ENCODE measurements at regions not wholly inside any gene's neighbourhood (a gene's known extent, or its start where the extent isn't known, plus 50 kb on each side); places are given as distances from the start of the nearest gene placed in this dataset.

- WGBS (ENCODE audit: extremely low coverage, insufficient read length, low lambda C conversion rate) = no CpG with 5 or more reads among the region's 1 CpG
Measured at GRCh38 chr7:106735637-106736036, 74.7 kb upstream of the CCDC71L start.

More at GRCh38 chr7:106735637-106736036, 74.7 kb upstream of the CCDC71L start:
- Mint-ChIP-seq H3K4me1 (peaks cover 12 to 14% of the 10 kb centered on the region in 2 experiments), H3K9me3 (peaks cover 6 to 10% of the 10 kb centered on the region in 2 experiments; a peak in 4 of 5 replicates), H3K36me3 (ENCODE audit: insufficient read depth in 1 of 3, low read depth in 3 of 3) (peaks cover 0 to 8% (median 3%) of the 10 kb centered on the region in 3 experiments; a peak in 2 of 7 replicates), H3K27me3 (ENCODE audit: low read depth) (no peaks in the 10 kb centered on the region; the same call in 1 of the 2 replicates), H3K27ac (no peak overlapping the region), H3K4me3 (no peak overlapping the region)
- Histone ChIP-seq H3K4ac (ENCODE audit: low read depth, low read length) (no peak overlapping the region), H3K23ac (ENCODE audit: insufficient read length, low read depth, low read length) (no peak overlapping the region), H3K4me2 (ENCODE audit: insufficient read depth, insufficient read length, low read length) (no peak overlapping the region), H3K27me3 (ENCODE audit: insufficient read depth, low read length) (no peaks in the 10 kb centered on the region), H3K18ac (ENCODE audit: insufficient read length, low read depth, low read length) (no peak overlapping the region), H2BK20ac (ENCODE audit: low read depth, low read length, poor library complexity, severe bottlenecking) (no peak overlapping the region), H3K4me1 (ENCODE audit: insufficient read depth, low read length) (peaks cover 3% of the 10 kb centered on the region; the same call in 1 of the 2 replicates), H2BK120ac (ENCODE audit: low read depth, low read length, poor library complexity, severe bottlenecking) (no peak overlapping the region), H3K56ac (ENCODE audit: insufficient read length, low read depth, low read length) (no peak overlapping the region), H2BK12ac (ENCODE audit: insufficient read length, low read depth, low read length) (no peak overlapping the region), H3K79me1 (ENCODE audit: insufficient read depth, low read depth, low read length, poor library complexity, severe bottlenecking) (no peaks in the 10 kb centered on the region), H3T11ph (ENCODE audit: low read length) (no peak overlapping the region), H4K8ac (replicated peaks; ENCODE audit: insufficient read length, low read depth, low read length) (no peak overlapping the region), H3K9me3 (ENCODE audit: control insufficient read depth, low read depth, low read length) (no peaks in the 10 kb centered on the region), H3K9ac (ENCODE audit: extremely low read depth, insufficient read length, low read length) (no peak overlapping the region), H3K23me2 (ENCODE audit: insufficient read length, low read depth, low read length, poor library complexity, severe bottlenecking) (no peaks in the 10 kb centered on the region), H2BK15ac (ENCODE audit: low read depth, low read length) (no peak overlapping the region), H2AK5ac (ENCODE audit: insufficient read length, low read length) (no peak overlapping the region), H3K14ac (ENCODE audit: insufficient read depth, low read length) (no peak overlapping the region), H4K5ac (ENCODE audit: insufficient read length, low read depth, low read length) (no peak overlapping the region), H4K91ac (ENCODE audit: insufficient read length, low read depth, low read length) (no peak overlapping the region), H3K27ac (ENCODE audit: insufficient read length, low read depth, low read length) (no peak overlapping the region), H4K20me1 (ENCODE audit: control insufficient read depth, insufficient read depth, insufficient read length) (no peaks in the 10 kb centered on the region), H2AFZ (ENCODE audit: low read length) (no peak overlapping the region), H3K79me2 (ENCODE audit: insufficient read depth, low read length) (no peaks in the 10 kb centered on the region), H2BK5ac (ENCODE audit: insufficient read length, low read length) (no peak overlapping the region)
- no peak for DNase-seq
- TF ChIP-seq CTCF (conservative IDR thresholded peaks at IDR 0.05) = no peak
